ENCODE measurements at regions not wholly inside any gene's neighbourhood (a gene's known extent, or its start where the extent isn't known, plus 50 kb on each side); places are given as distances from the start of the nearest gene placed in this dataset.

GRCh38 chr7:11317766-11318165 is 344.1 kb downstream of the PHF14 start:
- no peak for ATAC-seq
- POLR2A ChIA-PET = no interaction called here

GRCh38 chr7:11319491-11320274 is 346.0 kb downstream of the PHF14 start:
- no peak for TF ChIP-seq POLR2AphosphoS5 (IDR thresholded peaks at IDR 0.05; ENCODE audit: low read depth, low read length)
- TF ChIP-seq REST (IDR thresholded peaks at IDR 0.05; ENCODE audit: insufficient read depth in 1 of 2, low read depth in 2 of 2, low read length in 1 of 2) = no peak
- TF ChIP-seq, protein P1, sequence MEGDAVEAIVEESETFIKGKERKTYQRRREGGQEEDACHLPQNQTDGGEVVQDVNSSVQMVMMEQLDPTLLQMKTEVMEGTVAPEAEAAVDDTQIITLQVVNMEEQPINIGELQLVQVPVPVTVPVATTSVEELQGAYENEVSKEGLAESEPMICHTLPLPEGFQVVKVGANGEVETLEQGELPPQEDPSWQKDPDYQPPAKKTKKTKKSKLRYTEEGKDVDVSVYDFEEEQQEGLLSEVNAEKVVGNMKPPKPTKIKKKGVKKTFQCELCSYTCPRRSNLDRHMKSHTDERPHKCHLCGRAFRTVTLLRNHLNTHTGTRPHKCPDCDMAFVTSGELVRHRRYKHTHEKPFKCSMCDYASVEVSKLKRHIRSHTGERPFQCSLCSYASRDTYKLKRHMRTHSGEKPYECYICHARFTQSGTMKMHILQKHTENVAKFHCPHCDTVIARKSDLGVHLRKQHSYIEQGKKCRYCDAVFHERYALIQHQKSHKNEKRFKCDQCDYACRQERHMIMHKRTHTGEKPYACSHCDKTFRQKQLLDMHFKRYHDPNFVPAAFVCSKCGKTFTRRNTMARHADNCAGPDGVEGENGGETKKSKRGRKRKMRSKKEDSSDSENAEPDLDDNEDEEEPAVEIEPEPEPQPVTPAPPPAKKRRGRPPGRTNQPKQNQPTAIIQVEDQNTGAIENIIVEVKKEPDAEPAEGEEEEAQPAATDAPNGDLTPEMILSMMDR (IDR thresholded peaks at IDR 0.05) = no peak
- no peak for TF ChIP-seq TCF7L2 (IDR thresholded peaks at IDR 0.05; ENCODE audit: low read depth, low read length)
- TF ChIP-seq SIN3A (IDR thresholded peaks at IDR 0.05; ENCODE audit: borderline replicate concordance, insufficient read depth, low read depth, low read length) = no peak
- CTCF ChIA-PET = no interaction called here
- intact Hi-C loops (cut with micrococcal nuclease; ENCODE audit: unreplicated experiment) = no loop called here
- in situ Hi-C loops (cut with HindIII; ENCODE audit: low pct_unique_long_range_greater_than_20kb, low sequenced_read_pairs) = no loop called here
- Histone ChIP-seq H3K9me3 (ENCODE audit: control insufficient read depth, insufficient read depth, low read depth, low read length) (no peaks in the 10 kb centered on the region), H3K27me3 (ENCODE audit: control insufficient read depth, insufficient read depth, low read length) (peaks cover 10% of the 10 kb centered on the region), H3K36me3 (ENCODE audit: control insufficient read depth, insufficient read depth, low read length) (no peaks in the 10 kb centered on the region), H3K27ac (ENCODE audit: low read length) (no peak overlapping the region), H3K4me3 (ENCODE audit: low read depth in 2 of 2, low read length in 2 of 2) (no peak overlapping the region), H3K4me1 (ENCODE audit: control insufficient read depth, insufficient read depth, low read length) (no peaks in the 10 kb centered on the region)
- POLR2A ChIA-PET = no interaction called here
- DNase-seq (ENCODE audit: low read depth, low spot score) (no peak), ATAC-seq (no peak)
- no TSS peak for BruUV-seq (replicated peaks)

More at GRCh38 chr7:11317766-11318165, 344.1 kb downstream of the PHF14 start:
- H3K27ac ChIP-seq (ENCODE audit: low read length) = no peak overlapping the region
- H3K4me1 ChIP-seq (ENCODE audit: control insufficient read depth, insufficient read depth, low read length) = no peaks in the 10 kb centered on the region
- intact Hi-C loops (cut with micrococcal nuclease; ENCODE audit: unreplicated experiment) = no loop called here
- H3K9me3 ChIP-seq (ENCODE audit: control insufficient read depth, insufficient read depth, low read depth, low read length) = no peaks in the 10 kb centered on the region
- CTCF ChIA-PET = no interaction called here
- no peak overlapping the region for H3K4me3 ChIP-seq (ENCODE audit: low read depth in 2 of 2, low read length in 2 of 2)
- in situ Hi-C loops (cut with HindIII; ENCODE audit: low pct_unique_long_range_greater_than_20kb, low sequenced_read_pairs) = no loop called here
- TF ChIP-seq POLR2AphosphoS5 (IDR thresholded peaks at IDR 0.05; ENCODE audit: low read depth, low read length) = no peak
- no peak for DNase-seq (ENCODE audit: low read depth, low spot score)
- peaks cover 14% of the 10 kb centered on the region for H3K27me3 ChIP-seq (ENCODE audit: control insufficient read depth, insufficient read depth, low read length)
- no peaks in the 10 kb centered on the region for H3K36me3 ChIP-seq (ENCODE audit: control insufficient read depth, insufficient read depth, low read length)
- no TSS peak for BruUV-seq (replicated peaks)

All from Panc1 (cell line).